DOHH2 (cell line): ENCODE measurements at regions not wholly inside any gene's neighbourhood (a gene's known extent, or its start where the extent isn't known, plus 50 kb on each side); places are given as distances from the start of the nearest gene placed in this dataset.

Source experiments
- H3F3A ChIP-seq: fragments of 200-600 bp; sonication (generic), shearing (Covaris generic); 2 replicates; pipeline ENCODE4 v1.6.0; 2016; ENCODE audit warnings: antibody characterized with exemption, mild to moderate bottlenecking; ENCODE audit not compliant: control insufficient read depth, insufficient read depth
- H3K27ac ChIP-seq: fragments of 200-600 bp; sonication (generic); 2 replicates; pipeline ENCODE4 v1.5.1; 2014; ENCODE audit warnings: low read depth, mild to moderate bottlenecking, low read length, moderate library complexity
- H3K27me3 ChIP-seq: fragments of 200-600 bp; sonication (generic); 2 replicates; pipeline ENCODE4 v1.6.1; 2014; ENCODE audit warnings: mild to moderate bottlenecking, low read length, mixed read lengths; ENCODE audit not compliant: control insufficient read depth
- H3K36me3 ChIP-seq: fragments of 200-600 bp; sonication (generic); 2 replicates; pipeline ENCODE4 v1.6.1; 2014; ENCODE audit warnings: mild to moderate bottlenecking, low read length, moderate library complexity, mixed read lengths; ENCODE audit not compliant: control insufficient read depth
- H3K4me1 ChIP-seq: fragments of 200-600 bp; sonication (generic); 2 replicates; pipeline ENCODE4 v1.6.1; 2014; ENCODE audit warnings: mild to moderate bottlenecking, low read length, mixed read lengths; ENCODE audit not compliant: control insufficient read depth
- H3K4me2 ChIP-seq: fragments of 200-600 bp; sonication (generic); 2 replicates; pipeline ENCODE4 v1.6.0; 2014; ENCODE audit warnings: mild to moderate bottlenecking, low read length, moderate library complexity
- H3K4me3 ChIP-seq: fragments of 200-600 bp; sonication (generic); 2 replicates; pipeline ENCODE4 v1.5.1; 2014; ENCODE audit warnings: mild to moderate bottlenecking, low read length, mixed read lengths
- H3K79me2 ChIP-seq: fragments of 200-600 bp; sonication (generic); 2 replicates; pipeline ENCODE4 v1.6.1; 2014; ENCODE audit warnings: mild to moderate bottlenecking, low read length, mixed read lengths; ENCODE audit not compliant: control insufficient read depth
- H3K9me2 ChIP-seq: fragments of 200-600 bp; sonication (generic); replicated peaks from 2 replicates; pipeline ENCODE4 v1.6.1; 2014; ENCODE audit warnings: mild to moderate bottlenecking, low read length, mixed read lengths; ENCODE audit not compliant: control insufficient read depth
- H3K9me3 ChIP-seq: fragments of 200-600 bp; sonication (generic); 2 replicates; pipeline ENCODE4 v1.6.1; 2014; ENCODE audit warnings: antibody characterized with exemption, low read length, mixed read lengths; ENCODE audit not compliant: control insufficient read depth, insufficient read depth
- H4K20me1 ChIP-seq: fragments of 200-600 bp; sonication (generic); 2 replicates; pipeline ENCODE4 v1.6.0; 2014; ENCODE audit warnings: low read depth, mild to moderate bottlenecking, antibody characterized with exemption, low read length, moderate library complexity; ENCODE audit not compliant: control insufficient read depth, insufficient read depth
- CTCF ChIP-seq: fragments of 200-600 bp; sonication (generic); IDR thresholded peaks from one replicate; pipeline ENCODE4 v1.5.1; 2014; ENCODE audit warnings: antibody characterized with exemption, mild to moderate bottlenecking, low read depth, low read length; ENCODE audit not compliant: poor library complexity, severe bottlenecking
- EZH2phosphoT487 ChIP-seq: fragments of 200-600 bp; sonication (generic); IDR thresholded peaks from 2 replicates; pipeline ENCODE4 v1.6.1; 2017; ENCODE audit warnings: borderline replicate concordance, mild to moderate bottlenecking, antibody characterized with exemption, low read length, moderate library complexity, mixed read lengths

- no peak overlapping the region for H3K4me3 ChIP-seq
- 0 out of 2 replicates have a peak, but pooled peaks cover 3% of the 10 kb centered on the region for H3K9me3 ChIP-seq
- H3K36me3 ChIP-seq: 0 out of 2 replicates have a peak, but pooled peaks cover 3% of the 10 kb centered on the region
- H3K27ac ChIP-seq: peak overlapping the region; percentile 32
- TF ChIP-seq CTCF (no peak), EZH2phosphoT487 (no peak)
- no peaks in the 10 kb centered on the region for H3K27me3 ChIP-seq
- no peaks in the 10 kb centered on the region for H3K9me2 ChIP-seq
- H3K4me2 ChIP-seq: no peak overlapping the region
- no peaks in the 10 kb centered on the region for H3K79me2 ChIP-seq
- H4K20me1 ChIP-seq: no peaks in the 10 kb centered on the region
- H3F3A ChIP-seq: no peaks in the 10 kb centered on the region
- H3K4me1 ChIP-seq: no peaks in the 10 kb centered on the region
These were observed 273.6 kb downstream of the ASXL3 start for GRCh38 chr18:33851546-33852078.

- Histone ChIP-seq H3K27ac (no peak overlapping the region), H3K79me2 (no peaks in the 10 kb centered on the region)
These were observed 271.7 kb downstream of the ASXL3 start for GRCh38 chr18:33849731-33850130.

GRCh38 chr18:33844232-33844631, 266.2 kb downstream of the ASXL3 start:
- Histone ChIP-seq H3K79me2 (no peaks in the 10 kb centered on the region), H4K20me1 (no peaks in the 10 kb centered on the region), H3K4me2 (no peak overlapping the region), H3K4me3 (no peak overlapping the region), H3K27me3 (no peaks in the 10 kb centered on the region), H3K9me2 (no peaks in the 10 kb centered on the region), H3K27ac (no peak overlapping the region), H3K36me3 (no peaks in the 10 kb centered on the region), H3F3A (no peaks in the 10 kb centered on the region), H3K9me3 (no peaks in the 10 kb centered on the region), H3K4me1 (peaks cover 10% of the 10 kb centered on the region; the same call in 1 of the 2 replicates)
- TF ChIP-seq CTCF (no peak), EZH2phosphoT487 (no peak)

More at GRCh38 chr18:33849731-33850130, 271.7 kb downstream of the ASXL3 start:
- 0 out of 2 replicates have a peak, but pooled peaks cover 3% of the 10 kb centered on the region for H3K36me3 ChIP-seq
- TF ChIP-seq EZH2phosphoT487 (no peak), CTCF (no peak)
- no peak overlapping the region for H3K4me3 ChIP-seq
- no peaks in the 10 kb centered on the region for H3F3A ChIP-seq
- H3K9me3 ChIP-seq: no peaks in the 10 kb centered on the region
- no peaks in the 10 kb centered on the region for H3K27me3 ChIP-seq
- H3K4me1 ChIP-seq: no peaks in the 10 kb centered on the region
- H4K20me1 ChIP-seq: no peaks in the 10 kb centered on the region
- no peak overlapping the region for H3K4me2 ChIP-seq
- no peaks in the 10 kb centered on the region for H3K9me2 ChIP-seq
